GM12878 (cell line): ENCODE measurements at regions not wholly inside any gene's neighbourhood (a gene's known extent, or its start where the extent isn't known, plus 50 kb on each side); places are given as distances from the start of the nearest gene placed in this dataset.

Experiments used
- ATAC-seq: fragments of 200-7000 bp; cut with Tn5 transposase; 3 replicates; pipeline ENCODE4 v1.9.1; 2020; ENCODE audit warnings: mild to moderate bottlenecking, moderate library complexity
- BruUV-seq: library from RNA; stranded (reverse); fragments of 400-500 nt; replicated peaks from 2 replicates; lab custom pipeline; 2021; lab: Mats Ljungman, UMichigan
- CTCF ChIA-PET: fragments of 300-600 bp; sonication (Branson Sonifier 250); formaldehyde crosslinking; extraction: SDS; loops from one replicate; lab custom pipeline; 2021; ENCODE audit warnings: inconsistent platforms; lab: Yijun Ruan, JAX
- POLR2A ChIA-PET: fragments of 350-600 bp; formaldehyde crosslinking; extraction: SDS; loops from one replicate; lab custom pipeline; 2021; ENCODE audit warnings: inconsistent platforms; lab: Charles Lee
- RAD21 ChIA-PET: fragments of 300-600 bp; sonication (Branson Sonifier 250); formaldehyde crosslinking; loops from one replicate; lab custom pipeline; 2023; ENCODE audit warnings: antibody characterized with exemption; ENCODE audit not compliant: unreplicated experiment; lab: Charles Lee
- SMC1A ChIA-PET: fragments of 300-600 bp; sonication (Branson Sonifier 250); formaldehyde crosslinking; loops from one replicate; lab custom pipeline; 2023; ENCODE audit not compliant: unreplicated experiment, uncharacterized antibody; lab: Charles Lee
- DNase-seq: peaks from one replicate; pipeline ENCODE4 v3.0.0-alpha.2; 2011; ENCODE audit warnings: low read depth, low spot score
- FAIRE-seq: peaks from 3 replicates; lab custom pipeline; 2011; peaks lifted over from hg19 to GRCh38; lab: Jason Lieb, UNC
- H2AFZ ChIP-seq: 2 replicates; pipeline ENCODE4 v1.6.0; 2011; ENCODE audit warnings: low read depth, low read length, control low read depth; ENCODE audit not compliant: control insufficient read depth
- H3K27ac ChIP-seq: 2 replicates; pipeline ENCODE4 v1.5.1; 2011; ENCODE audit warnings: control low read depth; ENCODE audit not compliant: control insufficient read depth, insufficient read depth
- H3K27me3 ChIP-seq, 2 experiments: replicated peaks in 1 of 2; 2 replicates each; pipeline versions ENCODE4 v1.6.0 to v1.6.1; 2011; ENCODE audit warnings: low read length in 1 of 2; ENCODE audit not compliant: control insufficient read depth in 2 of 2, insufficient read depth in 2 of 2
- H3K36me3 ChIP-seq, 2 experiments: 2 replicates each; pipeline ENCODE4 v1.5.1; 2011; ENCODE audit warnings: low read length in 1 of 2; ENCODE audit not compliant: control insufficient read depth in 2 of 2, insufficient read depth in 2 of 2
- H3K4me1 ChIP-seq: 2 replicates; pipeline ENCODE4 v1.6.1; 2011; ENCODE audit warnings: mild to moderate bottlenecking, low read length, moderate library complexity, mixed read lengths; ENCODE audit not compliant: control insufficient read depth, insufficient read depth
- H3K4me2 ChIP-seq: 2 replicates; pipeline ENCODE4 v1.6.0; 2011; ENCODE audit warnings: control low read depth; ENCODE audit not compliant: control insufficient read depth, insufficient read depth
- H3K4me3 ChIP-seq: fragments of 200-600 bp; sonication (generic); 2 replicates; pipeline ENCODE4 v1.5.1; 2016
- H3K79me2 ChIP-seq: 2 replicates; pipeline ENCODE4 v1.6.0; 2011; ENCODE audit warnings: low read length; ENCODE audit not compliant: control insufficient read depth, insufficient read depth
- H3K9ac ChIP-seq: 2 replicates; pipeline ENCODE4 v1.8.0; 2011; ENCODE audit warnings: low read length, control low read depth, mixed read lengths; ENCODE audit not compliant: control insufficient read depth, insufficient read depth
- H3K9me3 ChIP-seq: replicated peaks from 3 replicates; pipeline ENCODE4 v1.5.1; 2011; ENCODE audit warnings: mild to moderate bottlenecking, low read length; ENCODE audit not compliant: control insufficient read depth, insufficient read depth
- H4K20me1 ChIP-seq: 2 replicates; pipeline ENCODE4 v1.6.0; 2011; ENCODE audit not compliant: control insufficient read depth, insufficient read depth
- CHD2 ChIP-seq: IDR thresholded peaks from 2 replicates; pipeline ENCODE4 v1.6.1; 2011; ENCODE audit warnings: low read depth, low read length, improper control_type of control experiment, borderline replicate concordance
- CHD4 ChIP-seq: fragments of 200-600 bp; sonication (generic); IDR thresholded peaks from 2 replicates; pipeline ENCODE4 v1.6.1; 2016; ENCODE audit warnings: mild to moderate bottlenecking
- IRF3 ChIP-seq: fragments of 450-650 bp; IDR thresholded peaks from 2 replicates; pipeline ENCODE4 v1.6.1; 2014; ENCODE audit warnings: mild to moderate bottlenecking
- IRF5 ChIP-seq: fragments of 450-650 bp; IDR thresholded peaks from 2 replicates; pipeline ENCODE4 v1.6.1; 2017; ENCODE audit warnings: borderline replicate concordance
- MTA3 ChIP-seq: IDR thresholded peaks from 2 replicates; pipeline ENCODE4 v1.6.1; 2012; ENCODE audit warnings: low read length, inconsistent platforms, borderline replicate concordance
- NBN ChIP-seq: fragments of 450-650 bp; IDR thresholded peaks from 2 replicates; pipeline ENCODE4 v1.6.1; 2016
- POLR2AphosphoS5 ChIP-seq: IDR thresholded peaks from 2 replicates; pipeline ENCODE4 v1.6.1; 2011; ENCODE audit warnings: mild to moderate bottlenecking, low read length, inconsistent platforms
- POU2F2 ChIP-seq: IDR thresholded peaks from 3 replicates; pipeline ENCODE4 v1.6.1; 2011; ENCODE audit warnings: low read depth, mild to moderate bottlenecking, low read length, borderline replicate concordance
- REST ChIP-seq: IDR thresholded peaks from 2 replicates; pipeline ENCODE4 v1.6.1; 2012; ENCODE audit warnings: mild to moderate bottlenecking, low read depth, low read length
- SP1 ChIP-seq: IDR thresholded peaks from one replicate; pipeline ENCODE4 v1.6.1; 2011; ENCODE audit warnings: low read depth, low read length
- SUZ12 ChIP-seq: fragments of 200-600 bp; sonication (generic); IDR thresholded peaks from one replicate; pipeline ENCODE4 v1.6.1; 2018; ENCODE audit warnings: antibody characterized with exemption, mild to moderate bottlenecking; ENCODE audit not compliant: unreplicated experiment
- TARDBP ChIP-seq: IDR thresholded peaks from 2 replicates; pipeline ENCODE4 v1.6.1; 2016; ENCODE audit warnings: borderline replicate concordance
- USF1 ChIP-seq: IDR thresholded peaks from 2 replicates; pipeline ENCODE4 v1.6.1; 2011; ENCODE audit warnings: borderline replicate concordance, low read depth, mild to moderate bottlenecking, moderate library complexity, mixed read lengths, low read length; ENCODE audit not compliant: insufficient read depth; ENCODE audit errors: extremely low read length
- YY1 ChIP-seq: IDR thresholded peaks from 2 replicates; pipeline ENCODE4 v1.6.1; 2011; ENCODE audit warnings: low read depth, mild to moderate bottlenecking, low read length
- ZBED1 ChIP-seq: IDR thresholded peaks from 2 replicates; pipeline ENCODE4 v1.6.1; 2016; ENCODE audit warnings: borderline replicate concordance
- WGBS: methylation state at CpG from one replicate; pipeline ENCODE4 v1.1.6; 2016; ENCODE audit warnings: low lambda C conversion rate; ENCODE audit not compliant: insufficient replicate concordance, insufficient coverage; ENCODE audit errors: missing lambda C conversion rate; 5-methylcytosine and 5-hydroxymethylcytosine counted together
- in situ Hi-C: fragments of 300-500 bp; cut with MboI; formaldehyde crosslinking; loops from 9 replicates; pipeline ENCODE4 v1.14.3; 2018; ENCODE audit warnings: mixed read lengths
- intact Hi-C: fragments of 100-400 bp; cut with micrococcal nuclease; formaldehyde crosslinking; loops from one replicate; pipeline ENCODE4 v1.14.2; 2022; ENCODE audit not compliant: unreplicated experiment

- FAIRE-seq (no peak), ATAC-seq (no peak), DNase-seq (no peak)
- ChIA-PET SMC1A (interaction anchor here (0.8 kb wide), 1 partner anchor 29 kb away, joined by 3 read pairs; no protein-coding TSS in a partner anchor), CTCF (interaction anchor here (0.9 kb wide), 1 partner anchor 489 kb away, joined by 3 read pairs; no protein-coding TSS in a partner anchor), POLR2A (no interaction called here), RAD21 (no interaction called here)
- Histone ChIP-seq H3K4me3 (no peak overlapping the region), H3K79me2 (no peaks in the 10 kb centered on the region), H3K27ac (no peak overlapping the region), H3K36me3 (no peaks in the 10 kb centered on the region), H3K9me3 (no peaks in the 10 kb centered on the region), H4K20me1 (no peaks in the 10 kb centered on the region), H3K4me1 (no peaks in the 10 kb centered on the region), H3K9ac (no peak overlapping the region), H3K4me2 (no peak overlapping the region), H3K27me3 (peaks cover 1 to 2% of the 10 kb centered on the region in 2 experiments; a peak in 1 of 4 replicates), H2AFZ (no peak overlapping the region)
- 93% methylated on average over 2 of the region's 2 CpGs for WGBS
- in situ Hi-C loops, result no loop called here
- TF ChIP-seq IRF5 (no peak), CHD2 (no peak), NBN (no peak), CHD4 (no peak), SUZ12 (no peak), ZBED1 (no peak), MTA3 (no peak), POLR2AphosphoS5 (no peak), TARDBP (no peak), USF1 (no peak), IRF3 (no peak), REST (no peak), YY1 (no peak), POU2F2 (no peak), SP1 (no peak)
- intact Hi-C loops, result no loop called here
- BruUV-seq, result no TSS peak
These were observed 69.8 kb upstream of the IFNG-AS1 start for GRCh38 chr12:67919406-67919805.
